ENCODE measurements at regions not wholly inside any gene's neighbourhood (a gene's known extent, or its start where the extent isn't known, plus 50 kb on each side); places are given as distances from the start of the nearest gene placed in this dataset.
A peak's percentile ranks its signal among the peaks of the same experiment; 100 is the strongest.

GRCh38 chr9:22244139-22245011 lies 202.2 kb upstream of the DMRTA1 start:
- DNase-seq: peak; percentile 86
- H3K9me3 Mint-ChIP-seq: peaks cover 2% of the 10 kb centered on the region
- H3K27me3 Mint-ChIP-seq (ENCODE audit: insufficient read depth): no peaks in the 10 kb centered on the region
- 37 to 41% methylated on average over 5 to 7 of the region's 9 CpGs for WGBS, 2 experiments (ENCODE audit: insufficient coverage in 1 of 2, insufficient read length in 1 of 2)
- Histone ChIP-seq H3K27me3 (ENCODE audit: control insufficient read depth, insufficient read depth, low read length, poor library complexity, severe bottlenecking) (no peaks in the 10 kb centered on the region), H3K27ac (ENCODE audit: low read depth, low read length) (no peak overlapping the region), H3K4me3 (ENCODE audit: low read length) (no peak overlapping the region), H3K4me1 (ENCODE audit: control insufficient read depth, insufficient read depth, low read length) (peaks cover 5% of the 10 kb centered on the region), H3K9me3 (ENCODE audit: control insufficient read depth, low read length) (no peaks in the 10 kb centered on the region), H3K9ac (ENCODE audit: extremely low read depth, low read length, poor library complexity, severe bottlenecking) (no peak overlapping the region), H3K36me3 (ENCODE audit: control insufficient read depth, insufficient read depth, low read length) (no peaks in the 10 kb centered on the region)
- H3K27ac Mint-ChIP-seq: no peak overlapping the region
- peaks cover 26% of the 10 kb centered on the region for H3K4me1 Mint-ChIP-seq
- TF ChIP-seq CTCF (conservative IDR thresholded peaks at IDR 0.05): peak; percentile 74
- H3K36me3 Mint-ChIP-seq (ENCODE audit: low read depth): no peaks in the 10 kb centered on the region
- H3K4me3 Mint-ChIP-seq: no peak overlapping the region

DNA sequence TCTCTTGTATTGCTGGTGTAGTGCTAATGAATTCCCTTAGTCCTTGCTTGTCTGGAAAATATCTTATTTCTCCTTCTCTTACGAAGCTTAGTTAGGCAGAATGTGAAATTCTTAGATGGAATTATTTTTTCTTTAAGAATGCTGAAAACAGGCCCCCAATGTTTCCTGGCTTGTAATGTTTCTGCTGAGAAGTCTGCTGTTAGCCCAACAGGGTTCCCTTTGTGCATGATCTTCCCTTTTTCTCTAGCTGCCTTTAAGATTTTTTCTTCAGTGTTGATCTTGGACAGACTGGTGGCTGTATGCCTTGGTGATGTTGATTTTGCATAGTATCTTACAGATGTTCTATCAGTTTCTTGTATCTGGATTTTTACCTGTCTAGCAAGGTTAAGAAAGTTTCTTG lies 191.3 kb upstream of the DMRTA1 start:
- Mint-ChIP-seq H3K9me3 (peaks cover 24% of the 10 kb centered on the region), H3K27ac (no peak overlapping the region), H3K36me3 (ENCODE audit: low read depth) (peaks cover 5% of the 10 kb centered on the region), H3K4me3 (no peak overlapping the region), H3K27me3 (ENCODE audit: insufficient read depth) (no peaks in the 10 kb centered on the region), H3K4me1 (no peaks in the 10 kb centered on the region)
- no peak overlapping the region for H3K4me3 ChIP-seq (ENCODE audit: low read length)
- H3K27me3 ChIP-seq (ENCODE audit: control insufficient read depth, insufficient read depth, low read length, poor library complexity, severe bottlenecking): no peaks in the 10 kb centered on the region
- H3K36me3 ChIP-seq (ENCODE audit: control insufficient read depth, insufficient read depth, low read length): no peaks in the 10 kb centered on the region
- WGBS, 2 experiments (ENCODE audit: insufficient coverage in 1 of 2, insufficient read length in 1 of 2): 100% methylated on average over 1 of the region's 1 CpG; no CpG with 5 or more reads in 1 of the 2 experiments
- H3K27ac ChIP-seq (ENCODE audit: low read depth, low read length): no peak overlapping the region
- H3K9me3 ChIP-seq (ENCODE audit: control insufficient read depth, low read length): peaks cover 34% of the 10 kb centered on the region
- DNase-seq: no peak
- H3K4me1 ChIP-seq (ENCODE audit: control insufficient read depth, insufficient read depth, low read length): no peaks in the 10 kb centered on the region
- no peak for TF ChIP-seq CTCF (conservative IDR thresholded peaks at IDR 0.05)
- H3K9ac ChIP-seq (ENCODE audit: extremely low read depth, low read length, poor library complexity, severe bottlenecking): no peak overlapping the region

- H3K36me3 ChIP-seq (ENCODE audit: control insufficient read depth, insufficient read depth, low read length): no peaks in the 10 kb centered on the region
- DNase-seq: no peak
- no peak overlapping the region for H3K4me3 ChIP-seq (ENCODE audit: low read length)
- no peak overlapping the region for H3K9ac ChIP-seq (ENCODE audit: extremely low read depth, low read length, poor library complexity, severe bottlenecking)
- H3K4me3 Mint-ChIP-seq: no peak overlapping the region
- peaks cover 14% of the 10 kb centered on the region for H3K9me3 Mint-ChIP-seq
- WGBS, 2 experiments (ENCODE audit: insufficient coverage in 1 of 2, insufficient read length in 1 of 2): 60 to 89% methylated on average over 1 to 3 of the region's 3 CpGs
- no peak overlapping the region for H3K27ac ChIP-seq (ENCODE audit: low read depth, low read length)
- H3K27ac Mint-ChIP-seq: no peak overlapping the region
- H3K27me3 Mint-ChIP-seq (ENCODE audit: insufficient read depth): no peaks in the 10 kb centered on the region
- H3K4me1 Mint-ChIP-seq: no peaks in the 10 kb centered on the region
- H3K9me3 ChIP-seq (ENCODE audit: control insufficient read depth, low read length): peaks cover 23% of the 10 kb centered on the region
- H3K36me3 Mint-ChIP-seq (ENCODE audit: low read depth): peaks cover 5% of the 10 kb centered on the region
- TF ChIP-seq CTCF (conservative IDR thresholded peaks at IDR 0.05): no peak
- no peaks in the 10 kb centered on the region for H3K27me3 ChIP-seq (ENCODE audit: control insufficient read depth, insufficient read depth, low read length, poor library complexity, severe bottlenecking)
- H3K4me1 ChIP-seq (ENCODE audit: control insufficient read depth, insufficient read depth, low read length): no peaks in the 10 kb centered on the region
Measured at GRCh38 chr9:22256381-22256780, 190.2 kb upstream of the DMRTA1 start.

Measured in endodermal cell (in vitro differentiated cells).